Activated CD4-positive, alpha-beta memory T cell treated with anti-CD3 and anti-CD28 coated beads for 36 hours (primary cell): ENCODE measurements at regions not wholly inside any gene's neighbourhood (a gene's known extent, or its start where the extent isn't known, plus 50 kb on each side); places are given as distances from the start of the nearest gene placed in this dataset.
A peak's percentile ranks its signal among the peaks of the same experiment; 100 is the strongest.
"Not testable (repeated sequence)": the region's sequence is repeated elsewhere in the genome, so short reads cannot be mapped to it uniquely, and the experiment has no call there.

ENCODE experiments used
- CTCF ChIA-PET: fragments of 350-600 bp; sonication (Branson Sonifier 250); formaldehyde crosslinking; loops from one replicate; lab custom pipeline; 2021; ENCODE audit warnings: antibody characterized with exemption, inconsistent platforms; lab: Charles Lee
- POLR2A ChIA-PET: fragments of 350-600 bp; sonication (Branson Sonifier 250); formaldehyde crosslinking; loops from one replicate; lab custom pipeline; 2021; ENCODE audit warnings: antibody characterized with exemption; lab: Charles Lee
- DNase-seq: peaks from one replicate; pipeline ENCODE4 v3.0.0-alpha.2; 2020
- H3K27ac Mint-ChIP-seq: one replicate; pipeline ENCODE4 v1.8.0; 2021; ENCODE audit warnings: mixed read lengths
- H3K27me3 Mint-ChIP-seq: one replicate; pipeline ENCODE4 v1.8.0; 2021; ENCODE audit warnings: mixed read lengths
- H3K36me3 Mint-ChIP-seq: one replicate; pipeline ENCODE4 v1.8.0; 2021; ENCODE audit warnings: mixed read lengths
- H3K4me1 Mint-ChIP-seq: one replicate; pipeline ENCODE4 v1.8.0; 2021; ENCODE audit warnings: low read depth, mixed read lengths
- H3K4me3 Mint-ChIP-seq: one replicate; pipeline ENCODE4 v1.8.0; 2021; ENCODE audit warnings: mild to moderate bottlenecking, mixed read lengths
- H3K9me3 Mint-ChIP-seq: one replicate; pipeline ENCODE4 v1.8.0; 2021; ENCODE audit warnings: mixed read lengths
- intact Hi-C: fragments of 100-400 bp; cut with micrococcal nuclease; formaldehyde crosslinking; loops from one replicate; pipeline ENCODE4 v1.15.1; 2023

DNA sequence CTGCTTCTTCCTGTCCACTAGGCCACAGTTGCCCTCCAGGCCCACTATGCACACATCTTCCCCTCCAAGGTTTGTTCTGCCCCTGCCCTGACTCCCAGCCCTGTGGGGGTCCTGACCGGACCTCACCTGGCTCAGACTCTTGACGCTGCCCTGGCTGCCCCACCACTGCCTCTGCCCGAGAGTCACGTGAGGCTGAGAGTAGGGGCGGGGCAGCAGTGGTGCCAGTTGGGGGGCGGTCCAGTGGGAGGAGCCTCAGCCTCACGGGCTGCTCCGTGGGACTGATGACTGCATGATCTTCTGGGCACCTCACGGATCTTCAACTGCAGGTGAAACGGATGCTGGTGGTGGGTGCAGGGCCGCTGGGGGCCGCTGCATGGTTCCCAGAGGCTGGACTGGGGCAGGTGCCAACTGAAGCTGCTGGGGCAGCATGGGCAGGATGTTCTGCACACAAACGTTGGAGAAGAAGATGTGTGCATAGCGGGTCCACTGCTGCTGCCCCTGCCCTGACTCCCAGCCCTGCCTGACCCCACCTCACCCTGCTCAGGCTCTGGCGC, 77.6 kb downstream of the HHIPL2 start:
- H3K4me3 Mint-ChIP-seq, H3K4me1 Mint-ChIP-seq, intact Hi-C loops, H3K36me3 Mint-ChIP-seq, DNase-seq, H3K9me3 Mint-ChIP-seq, POLR2A ChIA-PET, H3K27ac Mint-ChIP-seq, H3K27me3 Mint-ChIP-seq, CTCF ChIA-PET: not testable (repeated sequence)

DNA sequence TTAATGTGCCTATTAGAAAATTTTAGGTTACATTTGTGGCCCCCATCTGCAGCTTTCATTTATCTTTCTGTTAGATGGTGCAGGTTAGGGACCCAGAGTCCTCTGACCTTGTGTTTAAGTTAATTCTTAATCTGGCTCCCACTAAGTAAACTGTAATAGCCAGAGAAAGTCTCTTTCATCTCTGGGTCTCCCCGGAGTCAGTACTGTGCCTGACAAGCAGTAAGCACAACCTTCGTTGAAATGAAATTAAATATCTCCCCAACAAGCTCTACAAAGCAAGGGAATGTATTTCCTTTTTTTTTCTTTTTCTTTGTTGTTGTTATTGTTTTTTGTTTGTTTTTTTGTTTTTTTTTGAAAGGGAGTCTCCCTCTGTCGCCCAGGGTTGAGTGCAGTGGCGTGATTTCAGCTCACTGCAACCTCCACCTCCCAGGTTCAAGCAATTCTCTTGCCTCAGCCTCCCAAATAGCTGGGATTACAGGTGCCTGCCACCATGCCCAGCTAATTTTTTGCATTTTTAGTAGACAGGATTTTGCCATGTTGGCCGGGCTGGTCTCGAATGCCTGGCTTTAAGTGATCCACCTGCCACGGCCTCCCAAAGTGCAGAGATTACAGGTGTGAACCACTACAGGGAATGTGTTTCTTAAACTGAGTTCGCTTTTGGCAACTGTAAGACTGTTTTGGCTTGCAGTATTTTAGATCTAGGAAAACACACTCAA, 81.6 kb downstream of the HHIPL2 start:
- intact Hi-C loops, result no loop called here
- peaks cover 3% of the 10 kb centered on the region for H3K36me3 Mint-ChIP-seq
- POLR2A ChIA-PET, result no interaction called here
- no peaks in the 10 kb centered on the region for H3K27me3 Mint-ChIP-seq
- H3K27ac Mint-ChIP-seq, result no peak overlapping the region
- DNase-seq, result no peak
- no peaks in the 10 kb centered on the region for H3K9me3 Mint-ChIP-seq
- no peak overlapping the region for H3K4me3 Mint-ChIP-seq
- CTCF ChIA-PET, result interaction anchor here (1.7 to 3.6 kb wide), 9 partner anchors 11 to 724 kb away, joined by 5 to 56 read pairs (median 9); partner anchors contain the start of gene DUSP10
- peaks cover 10% of the 10 kb centered on the region for H3K4me1 Mint-ChIP-seq

DNA sequence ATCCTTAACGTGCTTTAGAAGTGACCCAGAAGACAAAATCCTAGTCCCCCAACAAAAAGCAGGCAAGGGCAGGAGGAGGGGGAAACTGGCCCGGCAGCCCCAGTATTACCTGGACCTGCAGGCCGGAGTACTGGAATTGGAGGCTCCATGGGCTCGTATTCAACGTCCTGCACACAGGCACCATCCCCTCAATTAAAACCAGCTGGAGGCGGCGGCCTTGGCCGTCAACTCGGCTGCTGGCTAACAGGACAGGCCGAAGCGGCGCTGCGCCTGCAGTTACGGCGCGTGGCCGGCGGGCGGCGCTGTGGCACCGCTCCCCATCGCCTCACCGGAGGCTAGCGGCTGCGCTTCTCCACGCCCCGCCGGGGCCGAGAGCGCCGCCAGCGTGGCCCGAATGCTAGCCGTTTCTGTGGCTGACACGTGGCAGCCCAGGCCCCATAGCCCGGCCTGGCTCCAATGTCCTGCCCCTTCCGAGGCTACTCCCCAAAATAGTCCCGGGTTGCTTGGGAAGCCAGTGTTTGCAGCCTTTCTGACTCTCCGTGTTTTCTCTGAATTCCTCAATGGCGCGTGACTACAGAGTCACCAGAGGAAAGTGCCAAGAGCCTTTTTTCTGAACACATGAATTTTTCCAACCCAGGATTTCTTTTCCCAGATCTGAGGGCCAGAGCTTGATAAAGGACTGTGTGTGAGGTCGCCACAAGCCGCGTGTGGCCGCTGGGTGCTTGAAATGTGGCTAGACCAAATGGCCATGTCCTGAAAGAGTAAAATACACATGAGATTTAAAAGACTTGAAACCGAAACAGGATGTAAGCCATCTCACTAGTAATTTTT, 82.5 kb downstream of the HHIPL2 start:
- peak; percentile 87 for DNase-seq
- Mint-ChIP-seq H3K4me3 (peak overlapping the region; percentile 79), H3K4me1 (peaks cover 10% of the 10 kb centered on the region), H3K9me3 (no peaks in the 10 kb centered on the region), H3K36me3 (peaks cover 3% of the 10 kb centered on the region), H3K27me3 (no peaks in the 10 kb centered on the region), H3K27ac (peak overlapping the region; percentile 72)
- CTCF ChIA-PET, result interaction anchor here (0.6 to 3.6 kb wide), 26 partner anchors 10 to 899 kb away, joined by 3 to 56 read pairs (median 4); partner anchors contain the start of genes AIDA, BROX, DUSP10 and TAF1A
- POLR2A ChIA-PET, result interaction anchor here (1.4 kb wide), 1 partner anchor 248 kb away, joined by 3 read pairs; no protein-coding TSS in a partner anchor
- intact Hi-C loops, result loop anchor here (1.0 to 2.0 kb wide), 4 partner anchors 123 to 616 kb away; partner anchors contain the start of gene TAF1A

DNA sequence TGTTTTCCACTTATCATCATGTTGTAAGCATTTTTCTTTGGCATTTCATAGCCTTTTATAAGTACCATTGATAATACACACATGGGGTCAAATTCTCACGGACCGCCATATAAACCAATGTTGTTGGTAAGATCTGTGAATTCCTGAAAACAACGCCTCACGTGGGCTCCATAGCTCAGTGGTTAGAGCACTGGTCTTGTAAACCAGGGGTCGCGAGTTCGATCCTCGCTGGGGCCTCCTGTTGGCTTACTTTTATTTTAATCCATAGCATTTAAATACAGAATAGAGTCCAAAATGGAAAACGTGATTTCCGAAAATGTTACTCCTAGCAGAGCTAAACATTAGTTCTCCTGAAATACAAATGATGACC, 83.1 kb downstream of the HHIPL2 start:
- CTCF ChIA-PET, result interaction anchor here (0.6 to 3.6 kb wide), 27 partner anchors 10 to 900 kb away, joined by 3 to 56 read pairs (median 4); partner anchors contain the start of genes AIDA, BROX, DUSP10 and TAF1A
- POLR2A ChIA-PET, result interaction anchor here (1.4 kb wide), 1 partner anchor 248 kb away, joined by 3 read pairs; no protein-coding TSS in a partner anchor
- no peaks in the 10 kb centered on the region for H3K9me3 Mint-ChIP-seq

DNA sequence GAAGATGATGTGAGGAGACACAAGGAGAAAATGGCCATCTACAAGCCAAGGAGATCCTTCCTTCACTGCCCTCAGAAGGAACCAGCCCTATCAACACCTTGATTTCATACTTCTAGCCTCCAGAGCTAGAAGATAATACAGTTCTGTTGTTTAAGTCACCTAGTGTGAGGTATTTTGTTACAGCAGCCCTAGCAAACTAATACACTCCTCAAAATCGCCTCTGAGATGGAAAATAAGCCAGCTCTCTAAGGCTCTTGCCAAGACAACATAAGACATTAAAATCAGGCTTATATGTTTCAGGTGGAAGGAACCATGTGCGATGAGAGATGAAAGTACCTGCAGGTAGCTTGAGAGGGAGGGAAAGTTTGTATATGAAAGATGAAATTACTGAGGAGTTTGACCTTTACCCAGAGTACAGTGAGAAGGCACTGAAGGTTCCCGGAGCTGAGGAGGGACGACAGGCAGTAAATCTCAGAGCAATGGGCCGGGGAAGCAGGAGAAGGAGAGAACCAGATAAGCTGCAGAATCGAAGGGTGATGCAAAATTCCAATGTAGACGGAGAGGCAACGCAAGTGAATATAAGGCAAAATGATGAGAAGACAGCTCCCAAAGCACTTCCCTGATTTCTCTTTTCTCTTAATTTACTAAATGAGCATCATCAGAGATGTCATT, 84.7 kb downstream of the HHIPL2 start:
- peaks cover 3% of the 10 kb centered on the region for H3K36me3 Mint-ChIP-seq
- intact Hi-C loops, result no loop called here
- H3K27me3 Mint-ChIP-seq, result no peaks in the 10 kb centered on the region
- H3K9me3 Mint-ChIP-seq, result peaks cover 1% of the 10 kb centered on the region
- H3K27ac Mint-ChIP-seq, result no peak overlapping the region
- POLR2A ChIA-PET, result no interaction called here
- H3K4me1 Mint-ChIP-seq, result peaks cover 10% of the 10 kb centered on the region
- H3K4me3 Mint-ChIP-seq, result no peak overlapping the region
- CTCF ChIA-PET, result interaction anchor here (1.6 to 3.6 kb wide), 3 partner anchors 8 to 171 kb away, joined by 7 to 56 read pairs (median 8); no protein-coding TSS in a partner anchor
- no peak for DNase-seq

More for the DNA sequence above, 83.1 kb downstream of the HHIPL2 start:
- peak overlapping the region; percentile 79 for H3K4me3 Mint-ChIP-seq
- intact Hi-C loops, result loop anchor here (1.0 to 2.0 kb wide), 4 partner anchors 124 to 616 kb away; partner anchors contain the start of gene TAF1A
- peaks cover 3% of the 10 kb centered on the region for H3K36me3 Mint-ChIP-seq
- peak overlapping the region; percentile 70 for H3K27ac Mint-ChIP-seq
- DNase-seq, result peak; percentile 80
- H3K27me3 Mint-ChIP-seq, result no peaks in the 10 kb centered on the region
- H3K4me1 Mint-ChIP-seq, result peaks cover 10% of the 10 kb centered on the region

DNA sequence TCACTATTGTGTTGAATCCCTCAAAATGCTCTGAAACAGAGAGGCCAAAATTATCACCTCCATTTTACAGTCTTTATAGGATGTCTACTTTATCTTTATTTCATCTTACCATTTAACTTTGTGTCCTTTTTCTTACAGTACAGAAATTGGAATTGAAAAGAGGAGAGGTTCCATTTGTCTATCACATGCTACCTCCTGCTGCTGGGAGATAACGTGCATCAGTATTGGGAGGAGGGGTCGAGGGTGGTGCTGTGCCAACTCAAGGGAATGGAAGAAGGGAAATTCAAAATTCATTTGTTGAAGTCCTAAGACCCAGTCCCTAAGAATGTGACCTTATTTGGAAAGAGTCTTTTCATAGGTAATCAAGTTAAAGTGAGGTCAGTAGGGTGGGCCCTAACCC, 85.3 kb downstream of the HHIPL2 start:
- ChIA-PET POLR2A (no interaction called here), CTCF (interaction anchor here (1.6 to 2.0 kb wide), 2 partner anchors 8 to 172 kb away, joined by 7 to 8 read pairs; no protein-coding TSS in a partner anchor)
- no peak overlapping the region for H3K4me3 Mint-ChIP-seq
- intact Hi-C loops, result no loop called here
- DNase-seq, result no peak
- H3K27me3 Mint-ChIP-seq, result no peaks in the 10 kb centered on the region
- H3K36me3 Mint-ChIP-seq, result peaks cover 4% of the 10 kb centered on the region
- H3K9me3 Mint-ChIP-seq, result peaks cover 6% of the 10 kb centered on the region
- H3K4me1 Mint-ChIP-seq, result peaks cover 10% of the 10 kb centered on the region
- no peak overlapping the region for H3K27ac Mint-ChIP-seq

DNA sequence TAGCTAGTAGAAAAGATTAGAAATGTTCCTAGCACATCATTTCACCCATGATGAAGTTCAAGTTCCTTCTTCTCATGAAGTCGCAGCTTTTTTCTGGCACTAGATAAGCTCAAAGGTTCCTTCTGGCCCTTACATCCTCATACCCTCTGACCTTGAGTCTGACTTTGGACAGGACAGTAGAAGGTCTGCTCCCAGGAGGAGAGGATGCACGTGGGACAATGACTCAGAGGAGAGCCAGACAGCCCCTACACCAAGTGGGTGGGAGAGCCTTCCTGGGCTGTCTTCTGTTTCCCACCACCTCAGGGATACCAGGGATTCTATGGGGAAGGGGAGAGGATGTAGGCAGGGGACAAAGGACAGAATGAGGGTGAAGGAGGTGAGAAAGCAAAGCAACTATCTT, 86.0 kb downstream of the HHIPL2 start:
- Mint-ChIP-seq H3K4me3 (no peak overlapping the region), H3K4me1 (peaks cover 10% of the 10 kb centered on the region), H3K27me3 (no peaks in the 10 kb centered on the region), H3K27ac (no peak overlapping the region), H3K9me3 (peaks cover 13% of the 10 kb centered on the region), H3K36me3 (peaks cover 9% of the 10 kb centered on the region)
- no peak for DNase-seq
- POLR2A ChIA-PET, result no interaction called here
- CTCF ChIA-PET, result interaction anchor here (1.6 kb wide), 1 partner anchor 173 kb away, joined by 8 read pairs; no protein-coding TSS in a partner anchor
- intact Hi-C loops, result no loop called here

DNA sequence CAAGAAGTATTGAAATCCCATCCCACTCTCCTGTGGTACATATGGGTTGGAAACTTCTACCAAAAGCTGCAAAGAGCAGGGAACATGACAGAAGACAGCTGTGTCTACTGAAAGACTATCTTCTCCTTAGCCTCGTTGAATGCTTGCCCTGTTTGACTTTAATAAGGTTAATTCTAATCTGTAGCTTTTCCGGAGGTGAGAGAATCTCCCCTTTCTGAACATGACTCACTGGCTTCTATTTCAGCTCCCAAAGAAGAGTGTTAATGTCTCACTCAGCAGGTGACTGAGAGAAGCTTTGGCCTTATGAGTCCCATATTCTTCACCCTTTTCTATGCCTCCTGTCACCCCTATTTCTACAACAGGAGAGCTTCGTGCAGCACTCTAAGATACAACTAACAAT, 88.3 kb downstream of the HHIPL2 start:
- no peak for DNase-seq
- Mint-ChIP-seq H3K27ac (no peak overlapping the region), H3K27me3 (no peaks in the 10 kb centered on the region), H3K4me3 (no peak overlapping the region), H3K36me3 (peaks cover 7% of the 10 kb centered on the region), H3K9me3 (peaks cover 16% of the 10 kb centered on the region), H3K4me1 (peaks cover 7% of the 10 kb centered on the region)
- ChIA-PET CTCF (no interaction called here), POLR2A (no interaction called here)
- intact Hi-C loops, result loop anchor here (5.0 to 10.0 kb wide), 6 partner anchors 195 to 717 kb away; partner anchors contain the start of gene DUSP10

DNA sequence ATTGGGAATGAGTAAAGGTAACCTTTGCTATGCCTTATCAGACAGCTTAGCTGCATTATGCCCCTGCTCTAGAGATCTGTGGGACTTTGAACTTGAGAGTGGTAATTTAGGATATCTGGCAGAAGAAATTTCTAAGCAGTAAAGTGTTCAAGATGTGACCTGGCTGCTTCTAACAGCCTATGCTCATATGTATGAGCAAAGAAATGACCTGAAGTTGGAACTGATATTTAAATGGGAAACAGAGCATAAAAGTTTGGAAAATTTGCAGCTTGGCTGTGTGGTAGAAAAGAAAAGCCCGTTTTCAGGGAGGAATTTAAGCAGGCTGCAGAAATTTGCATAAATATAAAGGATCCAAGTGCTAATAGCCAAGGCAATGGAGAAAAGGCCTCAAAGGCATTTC, 90.4 kb downstream of the HHIPL2 start:
- peaks cover 14% of the 10 kb centered on the region for H3K4me1 Mint-ChIP-seq
- ChIA-PET POLR2A (no interaction called here), CTCF (interaction anchor here (1.3 kb wide), 1 partner anchor 362 kb away, joined by 3 read pairs; no protein-coding TSS in a partner anchor)
- H3K27me3 Mint-ChIP-seq, result no peaks in the 10 kb centered on the region
- no peak for DNase-seq
- no peak overlapping the region for H3K27ac Mint-ChIP-seq
- no peak overlapping the region for H3K4me3 Mint-ChIP-seq
- intact Hi-C loops, result loop anchor here (5.0 to 10.0 kb wide), 6 partner anchors 193 to 715 kb away; partner anchors contain the start of gene DUSP10
- peaks cover 16% of the 10 kb centered on the region for H3K9me3 Mint-ChIP-seq
- peaks cover 7% of the 10 kb centered on the region for H3K36me3 Mint-ChIP-seq

DNA sequence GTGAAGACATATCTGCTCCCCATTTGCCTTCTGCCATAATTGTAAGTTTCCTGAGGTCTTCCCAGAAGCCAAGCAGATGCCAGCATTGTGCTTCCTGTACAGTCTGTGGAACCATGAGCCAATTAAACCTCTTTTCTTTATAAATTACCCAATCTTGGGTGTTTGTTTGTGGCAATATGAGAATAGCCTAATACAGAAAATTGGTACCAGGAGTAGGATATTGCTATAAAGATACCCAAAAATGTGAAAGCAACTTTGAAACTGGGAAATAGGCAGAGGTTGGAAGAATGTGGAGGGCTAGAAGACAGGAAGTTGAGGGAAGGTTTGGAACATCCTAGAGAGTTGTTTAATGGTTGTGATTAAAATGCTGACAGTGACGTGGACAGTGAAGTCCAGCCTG, 90.8 kb downstream of the HHIPL2 start:
- H3K27me3 Mint-ChIP-seq, result no peaks in the 10 kb centered on the region
- DNase-seq, result no peak
- POLR2A ChIA-PET, result no interaction called here
- no peak overlapping the region for H3K4me3 Mint-ChIP-seq
- no peak overlapping the region for H3K27ac Mint-ChIP-seq
- intact Hi-C loops, result loop anchor here (5.0 to 10.0 kb wide), 6 partner anchors 192 to 715 kb away; partner anchors contain the start of gene DUSP10
- H3K36me3 Mint-ChIP-seq, result peaks cover 7% of the 10 kb centered on the region
- CTCF ChIA-PET, result interaction anchor here (1.7 to 5.9 kb wide), 2 partner anchors 331 to 360 kb away, joined by 9 to 100 read pairs; no protein-coding TSS in a partner anchor
- H3K4me1 Mint-ChIP-seq, result peaks cover 14% of the 10 kb centered on the region
- H3K9me3 Mint-ChIP-seq, result peaks cover 16% of the 10 kb centered on the region
